HepG2 (cell line): ENCODE measurements at regions not wholly inside any gene's neighbourhood (a gene's known extent, or its start where the extent isn't known, plus 50 kb on each side); places are given as distances from the start of the nearest gene placed in this dataset.

Source experiments
- ATAC-seq: fragments of 200-7000 bp; cut with Tn5 transposase; 3 replicates; pipeline ENCODE4 v1.9.1; 2020; ENCODE audit warnings: mild to moderate bottlenecking, moderate library complexity
- BruUV-seq: library from RNA; stranded (reverse); fragments of 400-500 nt; replicated peaks from 2 replicates; lab custom pipeline; 2021; lab: Mats Ljungman, UMichigan
- CTCF ChIA-PET: fragments of 300-600 bp; formaldehyde crosslinking; extraction: SDS; loops from one replicate; lab custom pipeline; 2021; ENCODE audit warnings: low total read pairs, inconsistent platforms, low intra/inter-chr PET ratio; lab: Yijun Ruan, JAX
- POLR2A ChIA-PET: fragments of 350-600 bp; sonication (Branson Sonifier 250); formaldehyde crosslinking; loops from one replicate; lab custom pipeline; 2020; ENCODE audit warnings: antibody characterized with exemption, inconsistent platforms; lab: Yijun Ruan, JAX
- DNase-seq: peaks from one replicate; pipeline ENCODE4 v3.0.0-alpha.2; 2015; ENCODE audit warnings: low spot score
- FAIRE-seq: peaks from 3 replicates; lab custom pipeline; 2011; peaks lifted over from hg19 to GRCh38; lab: Jason Lieb, UNC
- H2AFZ ChIP-seq: one replicate; pipeline ENCODE4 v1.6.1; 2011; ENCODE audit warnings: low read length, inconsistent platforms
- H3K27ac ChIP-seq: fragments of 300-600 bp; 3 replicates; pipeline ENCODE4 v1.8.0; 2011; ENCODE audit warnings: mixed run types, mild to moderate bottlenecking, mixed read lengths, low read length, inconsistent platforms; ENCODE audit not compliant: insufficient read depth; ENCODE audit errors: extremely low read length
- H3K27me3 ChIP-seq, 2 experiments: fragments of 200-600 bp in 1 of 2; 2 replicates in 1 of 2; 3 replicates in 1 of 2; pipeline versions ENCODE4 v1.6.0 to v1.8.0; 2011; ENCODE audit warnings: low read length in 2 of 2, mild to moderate bottlenecking in 2 of 2, moderate library complexity in 2 of 2, inconsistent platforms in 1 of 2; ENCODE audit not compliant: insufficient read depth in 2 of 2, control insufficient read depth in 1 of 2
- H3K36me3 ChIP-seq, 2 experiments: fragments of 200-600 bp in 1 of 2; replicated peaks in 1 of 2; 2 replicates in 1 of 2; 3 replicates in 1 of 2; pipeline versions ENCODE4 v1.5.1 to v1.8.0; 2011; ENCODE audit warnings: low read length in 2 of 2, inconsistent platforms in 1 of 2; ENCODE audit not compliant: insufficient read depth in 2 of 2, control insufficient read depth in 1 of 2
- H3K4me1 ChIP-seq: 2 replicates; pipeline ENCODE4 v1.5.1; 2012; ENCODE audit warnings: low read length, inconsistent platforms; ENCODE audit not compliant: insufficient read depth
- H3K4me2 ChIP-seq: 2 replicates; pipeline ENCODE4 v1.6.0; 2011; ENCODE audit warnings: low read depth, low read length, inconsistent platforms
- H3K4me3 ChIP-seq, 3 experiments: fragments of 200-600 bp in 1 of 3; sonication (generic), shearing (Covaris generic) in 1 of 3; replicated peaks in 1 of 3; 2 replicates each; pipeline ENCODE4 v1.5.1; 2011 to 2016; ENCODE audit warnings: low read length in 3 of 3, inconsistent platforms in 2 of 3, low read depth in 2 of 3, mild to moderate bottlenecking in 2 of 3, control low read depth in 1 of 3, mixed read lengths in 1 of 3; ENCODE audit not compliant: insufficient read depth in 1 of 3
- H3K79me2 ChIP-seq: one replicate; pipeline ENCODE4 v1.6.1; 2011; ENCODE audit warnings: low read length, inconsistent platforms; ENCODE audit not compliant: insufficient read depth
- H3K9ac ChIP-seq: 2 replicates; pipeline ENCODE4 v1.6.0; 2011; ENCODE audit warnings: mild to moderate bottlenecking, low read depth, low read length, inconsistent platforms; ENCODE audit not compliant: insufficient read depth
- H3K9me3 ChIP-seq: 2 replicates; pipeline ENCODE4 v1.5.1; 2012; ENCODE audit warnings: mild to moderate bottlenecking, low read length
- H4K20me1 ChIP-seq: 2 replicates; pipeline ENCODE4 v1.6.0; 2011; ENCODE audit warnings: inconsistent platforms, mild to moderate bottlenecking, low read length, moderate library complexity; ENCODE audit not compliant: insufficient read depth
- ARID4A ChIP-seq: sonication (generic); formaldehyde crosslinking; IDR thresholded peaks from 2 replicates; pipeline ENCODE4 v1.5.0; 2020; ENCODE audit warnings: mild to moderate bottlenecking, missing genetic modification reagents, borderline replicate concordance
- SALL1 ChIP-seq: sonication (generic); formaldehyde crosslinking; IDR thresholded peaks from 2 replicates; pipeline ENCODE4 v1.8.0; 2022; ENCODE audit warnings: mild to moderate bottlenecking, missing genetic modification reagents
- YEATS4 ChIP-seq: sonication (generic); formaldehyde crosslinking; IDR thresholded peaks from 2 replicates; pipeline ENCODE4 v1.4.0; 2020; ENCODE audit warnings: missing genetic modification reagents, borderline replicate concordance
- ZFP37 ChIP-seq: sonication (generic); formaldehyde crosslinking; IDR thresholded peaks from 2 replicates; pipeline ENCODE4 v1.4.0; 2020; ENCODE audit warnings: missing genetic modification reagents, borderline replicate concordance
- ZNF142 ChIP-seq: sonication (generic); formaldehyde crosslinking; IDR thresholded peaks from 2 replicates; pipeline ENCODE4 v1.4.0; 2020; ENCODE audit warnings: missing genetic modification reagents
- ZNF678 ChIP-seq: sonication (generic); formaldehyde crosslinking; IDR thresholded peaks from 2 replicates; pipeline ENCODE4 v1.4.0; 2020; ENCODE audit warnings: mild to moderate bottlenecking, missing genetic modification reagents
- ZNF737 ChIP-seq: sonication (generic); formaldehyde crosslinking; IDR thresholded peaks from 2 replicates; pipeline ENCODE4 v1.5.0; 2020; ENCODE audit warnings: missing genetic modification reagents, mild to moderate bottlenecking, borderline replicate concordance
- ZSCAN9 ChIP-seq: IDR thresholded peaks from 2 replicates; pipeline ENCODE4 v1.6.1; 2016; ENCODE audit warnings: borderline replicate concordance
- WGBS: methylation state at CpG from one replicate; pipeline ENCODE4 v1.1.6; 2017; ENCODE audit warnings: low lambda C conversion rate; 5-methylcytosine and 5-hydroxymethylcytosine counted together
- in situ Hi-C: cut with HindIII; loops from 2 replicates; pipeline ENCODE4 v1.10.0; 2017; ENCODE audit warnings: low pct_unique_long_range_greater_than_20kb; ENCODE audit not compliant: extremely low pct_ligation_motif_present
- intact Hi-C: fragments of 100-400 bp; cut with micrococcal nuclease; formaldehyde crosslinking; loops from one replicate; pipeline ENCODE4 v1.10.0; 2022; ENCODE audit not compliant: unreplicated experiment
- TF ChIP-seq, protein P1 (sequence below): sonication (generic); formaldehyde crosslinking; IDR thresholded peaks from 2 replicates; pipeline ENCODE4 v1.4.0; 2020; ENCODE audit warnings: missing genetic modification reagents

GRCh38 chr16:35798885-35799426, 2339.5 kb downstream of the TP53TG3F start:
- H4K20me1 ChIP-seq = no peaks in the 10 kb centered on the region
- no peaks in the 10 kb centered on the region for H3K27me3 ChIP-seq
- H2AFZ ChIP-seq = no peak overlapping the region
- no peak overlapping the region for H3K4me3 ChIP-seq
- H3K9ac ChIP-seq = no peak overlapping the region
- DNase-seq = no peak
- H3K27ac ChIP-seq = no peak overlapping the region
- no peak for ATAC-seq
- in situ Hi-C loops = loop anchor here (25.0 kb wide), 1 partner anchor 112 kb away; no protein-coding TSS in a partner anchor
- 28% methylated on average over 11 of the region's 11 CpGs for WGBS
- H3K36me3 ChIP-seq = no peaks in the 10 kb centered on the region
- FAIRE-seq = no peak
- H3K9me3 ChIP-seq = peaks cover 90% of the 10 kb centered on the region
- CTCF ChIA-PET = no interaction called here
- H3K4me1 ChIP-seq = no peaks in the 10 kb centered on the region
- H3K79me2 ChIP-seq = no peaks in the 10 kb centered on the region
- POLR2A ChIA-PET = no interaction called here
- intact Hi-C loops = no loop called here
- no TSS peak for BruUV-seq
- no peak overlapping the region for H3K4me2 ChIP-seq
- TF ChIP-seq ZSCAN9 (no peak), ZFP37 (no peak), ZNF142 (CRISPR knock-in tag) (no peak), SALL1 (no peak), YEATS4 (CRISPR knock-in tag) (no peak), ZNF678 (CRISPR knock-in tag) (no peak), ARID4A (CRISPR knock-in tag) (no peak), ZNF737 (CRISPR knock-in tag) (no peak)
- TF ChIP-seq, protein P1, sequence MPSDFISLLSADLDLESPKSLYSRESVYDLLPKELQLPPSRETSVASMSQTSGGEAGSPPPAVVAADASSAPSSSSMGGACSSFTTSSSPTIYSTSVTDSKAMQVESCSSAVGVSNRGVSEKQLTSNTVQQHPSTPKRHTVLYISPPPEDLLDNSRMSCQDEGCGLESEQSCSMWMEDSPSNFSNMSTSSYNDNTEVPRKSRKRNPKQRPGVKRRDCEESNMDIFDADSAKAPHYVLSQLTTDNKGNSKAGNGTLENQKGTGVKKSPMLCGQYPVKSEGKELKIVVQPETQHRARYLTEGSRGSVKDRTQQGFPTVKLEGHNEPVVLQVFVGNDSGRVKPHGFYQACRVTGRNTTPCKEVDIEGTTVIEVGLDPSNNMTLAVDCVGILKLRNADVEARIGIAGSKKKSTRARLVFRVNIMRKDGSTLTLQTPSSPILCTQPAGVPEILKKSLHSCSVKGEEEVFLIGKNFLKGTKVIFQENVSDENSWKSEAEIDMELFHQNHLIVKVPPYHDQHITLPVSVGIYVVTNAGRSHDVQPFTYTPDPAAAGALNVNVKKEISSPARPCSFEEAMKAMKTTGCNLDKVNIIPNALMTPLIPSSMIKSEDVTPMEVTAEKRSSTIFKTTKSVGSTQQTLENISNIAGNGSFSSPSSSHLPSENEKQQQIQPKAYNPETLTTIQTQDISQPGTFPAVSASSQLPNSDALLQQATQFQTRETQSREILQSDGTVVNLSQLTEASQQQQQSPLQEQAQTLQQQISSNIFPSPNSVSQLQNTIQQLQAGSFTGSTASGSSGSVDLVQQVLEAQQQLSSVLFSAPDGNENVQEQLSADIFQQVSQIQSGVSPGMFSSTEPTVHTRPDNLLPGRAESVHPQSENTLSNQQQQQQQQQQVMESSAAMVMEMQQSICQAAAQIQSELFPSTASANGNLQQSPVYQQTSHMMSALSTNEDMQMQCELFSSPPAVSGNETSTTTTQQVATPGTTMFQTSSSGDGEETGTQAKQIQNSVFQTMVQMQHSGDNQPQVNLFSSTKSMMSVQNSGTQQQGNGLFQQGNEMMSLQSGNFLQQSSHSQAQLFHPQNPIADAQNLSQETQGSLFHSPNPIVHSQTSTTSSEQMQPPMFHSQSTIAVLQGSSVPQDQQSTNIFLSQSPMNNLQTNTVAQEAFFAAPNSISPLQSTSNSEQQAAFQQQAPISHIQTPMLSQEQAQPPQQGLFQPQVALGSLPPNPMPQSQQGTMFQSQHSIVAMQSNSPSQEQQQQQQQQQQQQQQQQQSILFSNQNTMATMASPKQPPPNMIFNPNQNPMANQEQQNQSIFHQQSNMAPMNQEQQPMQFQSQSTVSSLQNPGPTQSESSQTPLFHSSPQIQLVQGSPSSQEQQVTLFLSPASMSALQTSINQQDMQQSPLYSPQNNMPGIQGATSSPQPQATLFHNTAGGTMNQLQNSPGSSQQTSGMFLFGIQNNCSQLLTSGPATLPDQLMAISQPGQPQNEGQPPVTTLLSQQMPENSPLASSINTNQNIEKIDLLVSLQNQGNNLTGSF = no peak
